ENCODE measurements at regions not wholly inside any gene's neighbourhood (a gene's known extent, or its start where the extent isn't known, plus 50 kb on each side); places are given as distances from the start of the nearest gene placed in this dataset.

- no peak for TF ChIP-seq GABPA (IDR thresholded peaks at IDR 0.05; ENCODE audit: low read depth, low read length)
- no peak for TF ChIP-seq GABPA (CRISPR knock-in tag; IDR thresholded peaks at IDR 0.05; ENCODE audit: low read depth)
- peak; percentile 77 for TF ChIP-seq IRF2 (CRISPR knock-in tag; IDR thresholded peaks at IDR 0.05)
- no peak for TF ChIP-seq ZFP37 (CRISPR knock-in tag; IDR thresholded peaks at IDR 0.05; ENCODE audit: borderline replicate concordance)
- no peak for TF ChIP-seq ZNF605 (CRISPR knock-in tag; IDR thresholded peaks at IDR 0.05)
- no peak for TF ChIP-seq HIVEP1 (CRISPR knock-in tag; IDR thresholded peaks at IDR 0.05)
- no peak for TF ChIP-seq ZBTB10 (CRISPR knock-in tag; IDR thresholded peaks at IDR 0.05; ENCODE audit: borderline replicate concordance)
- TF ChIP-seq GPBP1L1 (CRISPR knock-in tag; IDR thresholded peaks at IDR 0.05), result no peak
- TF ChIP-seq TBX3 (IDR thresholded peaks at IDR 0.05; ENCODE audit: borderline replicate concordance), result no peak
- TF ChIP-seq DDIT3 (CRISPR knock-in tag; IDR thresholded peaks at IDR 0.05), result no peak
- no peak for TF ChIP-seq ZNF281 (CRISPR knock-in tag; IDR thresholded peaks at IDR 0.05; ENCODE audit: borderline replicate concordance)
- TF ChIP-seq SRSF4 (IDR thresholded peaks at IDR 0.05; ENCODE audit: low read depth, low read length, poor library complexity, severe bottlenecking), result no peak
- no peak for TF ChIP-seq ZHX1 (CRISPR knock-in tag; IDR thresholded peaks at IDR 0.05; ENCODE audit: low read depth)
- TF ChIP-seq ZNF383 (CRISPR knock-in tag; IDR thresholded peaks at IDR 0.05; ENCODE audit: borderline replicate concordance), result no peak
- peak; percentile 84; the same call in 1 of the 2 replicates for TF ChIP-seq NCOR1 (IDR thresholded peaks at IDR 0.05; ENCODE audit: borderline replicate concordance, low read length)
- no peak for TF ChIP-seq MAFF (IDR thresholded peaks at IDR 0.05; ENCODE audit: low read depth, low read length)
- peak; percentile 82 for TF ChIP-seq NR2F2 (IDR thresholded peaks at IDR 0.05; ENCODE audit: borderline replicate concordance, low read depth)
- peak; percentile 83 for TF ChIP-seq KDM6A (CRISPR knock-in tag; IDR thresholded peaks at IDR 0.05; ENCODE audit: low read depth)
- TF ChIP-seq FOSL2 (CRISPR knock-in tag; IDR thresholded peaks at IDR 0.05), result peak; percentile 63
- TF ChIP-seq ZSCAN25 (CRISPR knock-in tag; IDR thresholded peaks at IDR 0.05), result no peak
These were observed 59.1 kb upstream of the ACSL1 start (continued) for GRCh38 chr4:184884883-184885282.

Data from HepG2 (cell line).